ENCODE measurements at regions not wholly inside any gene's neighbourhood (a gene's known extent, or its start where the extent isn't known, plus 50 kb on each side); places are given as distances from the start of the nearest gene placed in this dataset.

- DNase-seq, result no peak
- no peak overlapping the region for H3K4me3 ChIP-seq
- H3K36me3 ChIP-seq, result no peaks in the 10 kb centered on the region
- no peak overlapping the region for H3K27ac ChIP-seq
- intact Hi-C loops (cut with DNase I; ENCODE audit: low total_unique reads), result no loop called here
- H3K4me1 ChIP-seq, result peaks cover 0 to 4% (median 0%) of the 10 kb centered on the region in 4 donors
- no peaks in the 10 kb centered on the region for H3K9me3 ChIP-seq
- no peaks in the 10 kb centered on the region for H3K27me3 ChIP-seq
- no peak for TF ChIP-seq CTCF (IDR thresholded peaks at IDR 0.05)
Measured at GRCh38 chr5:112025757-112026156, 268.8 kb upstream of the NREP start.

GRCh38 chr5:112024769-112025168 is 267.8 kb upstream of the NREP start:
- intact Hi-C loops (cut with DNase I; ENCODE audit: low total_unique reads), result no loop called here
- no peak for DNase-seq
- Histone ChIP-seq H3K9me3 (no peaks in the 10 kb centered on the region), H3K4me1 (peaks cover 0 to 4% (median 0%) of the 10 kb centered on the region in 4 donors), H3K27me3 (no peaks in the 10 kb centered on the region), H3K27ac (no peak overlapping the region), H3K36me3 (no peaks in the 10 kb centered on the region), H3K4me3 (no peak overlapping the region)
- no peak for TF ChIP-seq CTCF (IDR thresholded peaks at IDR 0.05)

- no peaks in the 10 kb centered on the region for H3K36me3 ChIP-seq
- peaks cover 0 to 4% (median 0%) of the 10 kb centered on the region in 4 donors for H3K4me1 ChIP-seq
- no peak for TF ChIP-seq CTCF (IDR thresholded peaks at IDR 0.05)
- H3K9me3 ChIP-seq, result no peaks in the 10 kb centered on the region
- no peak overlapping the region for H3K4me3 ChIP-seq
- intact Hi-C loops (cut with DNase I; ENCODE audit: low total_unique reads), result no loop called here
- no peaks in the 10 kb centered on the region for H3K27me3 ChIP-seq
- H3K27ac ChIP-seq, result no peak overlapping the region
- no peak for DNase-seq
Measured at GRCh38 chr5:112024221-112024620, 267.2 kb upstream of the NREP start.

- Histone ChIP-seq H3K27ac (no peak overlapping the region), H3K4me3 (no peak overlapping the region), H3K36me3 (no peaks in the 10 kb centered on the region), H3K9me3 (no peaks in the 10 kb centered on the region), H3K27me3 (no peaks in the 10 kb centered on the region), H3K4me1 (peaks cover 0 to 4% (median 0%) of the 10 kb centered on the region in 4 donors)
- intact Hi-C loops (cut with DNase I; ENCODE audit: low total_unique reads), result no loop called here
- no peak for DNase-seq
- no peak for TF ChIP-seq CTCF (IDR thresholded peaks at IDR 0.05)
Measured at GRCh38 chr5:112023766-112024165, 266.8 kb upstream of the NREP start.

GRCh38 chr5:112018846-112019245 is 261.9 kb upstream of the NREP start:
- Histone ChIP-seq H3K27me3 (no peaks in the 10 kb centered on the region), H3K27ac (no peak overlapping the region), H3K4me1 (peaks cover 0 to 9% (median 0%) of the 10 kb centered on the region in 4 donors), H3K9me3 (no peaks in the 10 kb centered on the region), H3K36me3 (no peaks in the 10 kb centered on the region), H3K4me3 (no peak overlapping the region)
- intact Hi-C loops (cut with DNase I; ENCODE audit: low total_unique reads), result no loop called here
- TF ChIP-seq CTCF (IDR thresholded peaks at IDR 0.05), result no peak
- no peak for DNase-seq

GRCh38 chr5:112016980-112017379 is 260.0 kb upstream of the NREP start:
- Histone ChIP-seq H3K9me3 (no peaks in the 10 kb centered on the region), H3K36me3 (no peaks in the 10 kb centered on the region), H3K4me1 (peaks cover 0 to 9% (median 0%) of the 10 kb centered on the region in 4 donors), H3K27ac (no peak overlapping the region), H3K4me3 (no peak overlapping the region), H3K27me3 (no peaks in the 10 kb centered on the region)
- TF ChIP-seq CTCF (IDR thresholded peaks at IDR 0.05), result no peak
- intact Hi-C loops (cut with DNase I; ENCODE audit: low total_unique reads), result no loop called here
- DNase-seq, result no peak
